Fibroblast of upper back skin (primary cell): ENCODE measurements at regions not wholly inside any gene's neighbourhood (a gene's known extent, or its start where the extent isn't known, plus 50 kb on each side); places are given as distances from the start of the nearest gene placed in this dataset.
"Not testable (repeated sequence)": the region's sequence is repeated elsewhere in the genome, so short reads cannot be mapped to it uniquely, and the experiment has no call there.

Source experiments
- DNase-seq: peaks from one replicate; pipeline ENCODE4 v3.0.0-alpha.2; 2013

DNA sequence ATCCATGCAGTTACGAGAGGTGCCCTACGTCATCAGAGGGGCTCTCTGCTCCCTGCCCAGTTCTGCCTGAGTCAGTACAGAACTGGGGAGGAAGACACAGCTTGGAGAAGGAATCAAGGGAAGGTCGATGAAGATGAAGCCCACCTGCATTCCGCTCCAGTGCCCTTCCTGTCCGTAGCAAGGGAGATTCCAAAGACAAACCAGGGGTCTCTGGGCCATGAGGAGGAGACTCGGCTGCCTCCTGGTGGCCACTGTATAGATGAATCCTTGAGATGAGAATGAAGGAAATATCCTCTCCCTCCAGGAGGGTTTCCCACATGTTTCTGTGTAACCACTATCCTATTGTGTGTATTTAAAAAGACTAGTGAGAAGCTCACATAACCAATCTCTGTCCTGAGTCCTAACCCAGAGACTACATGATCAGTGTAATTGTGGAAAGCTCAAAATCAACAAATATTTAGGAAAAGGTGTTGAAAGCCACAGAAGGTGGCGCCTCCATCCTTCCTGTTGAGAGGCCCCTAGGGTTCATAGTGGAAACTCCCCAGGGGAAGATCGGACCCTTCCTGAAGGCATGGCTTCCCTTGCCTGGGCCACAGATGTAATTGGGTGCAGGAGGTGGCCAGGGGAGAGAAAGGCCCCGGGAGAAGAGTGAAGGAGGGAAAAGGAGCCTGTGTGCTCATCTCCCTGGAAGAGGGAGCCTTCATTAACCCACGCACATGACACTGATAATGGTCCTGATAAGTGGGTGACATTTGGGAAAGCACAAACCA, 67.0 kb upstream of the LYZL2 start:
- not testable (repeated sequence) for DNase-seq

GRCh38 chr10:30695481-30696236, 66.1 kb upstream of the LYZL2 start:
- peak; percentile 35 for DNase-seq

- DNase-seq: no peak
Measured at GRCh38 chr10:30694518-30695228, 65.1 kb upstream of the LYZL2 start.

DNA sequence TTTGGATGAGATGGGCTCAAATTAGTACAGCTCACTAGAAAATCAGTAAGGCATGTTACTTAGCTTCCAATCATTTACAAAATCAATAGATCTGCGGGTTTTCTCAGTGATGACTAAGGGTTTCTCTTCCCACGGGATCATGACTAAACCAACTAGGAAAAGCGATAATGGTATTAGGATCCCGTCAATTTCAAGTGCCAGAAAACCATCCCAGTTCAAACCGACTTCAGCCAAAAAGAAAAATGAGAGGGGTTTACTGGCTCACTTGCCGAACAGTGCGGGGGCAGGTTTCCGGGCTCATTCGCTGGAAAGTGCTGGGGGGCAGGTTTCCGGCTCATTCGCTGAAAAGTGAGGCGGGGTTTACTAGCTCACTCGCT, 62.1 kb upstream of the LYZL2 start:
- DNase-seq: peak; percentile 99

GRCh38 chr10:30690948-30691638, 61.5 kb upstream of the LYZL2 start:
- DNase-seq: not testable (repeated sequence)

GRCh38 chr10:30688456-30688855, 58.9 kb upstream of the LYZL2 start:
- DNase-seq: no peak

- DNase-seq: peak; percentile 75
Measured at GRCh38 chr10:30687698-30688213, 58.2 kb upstream of the LYZL2 start.

DNA sequence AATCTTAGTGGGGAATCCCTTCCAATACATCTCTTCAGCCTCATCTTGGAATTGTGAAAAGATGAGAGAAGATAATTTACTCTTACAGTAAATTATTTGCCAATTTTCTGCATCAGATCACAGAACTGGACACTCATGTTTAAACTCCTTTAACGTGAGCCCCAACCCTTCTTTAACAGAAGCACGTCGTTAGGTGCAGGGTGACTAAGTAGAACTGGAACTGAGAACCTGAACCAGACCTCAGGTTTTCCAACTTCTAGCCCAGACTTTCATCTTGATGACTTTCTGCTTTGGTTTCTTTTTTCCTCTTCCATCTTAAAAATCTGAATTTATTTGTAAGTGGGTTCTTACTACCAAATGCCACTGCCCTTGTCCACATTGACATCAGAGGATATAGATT, 57.2 kb upstream of the LYZL2 start:
- no peak for DNase-seq

- no peak for DNase-seq
Measured at GRCh38 chr10:30683496-30683895, 53.9 kb upstream of the LYZL2 start.

DNA sequence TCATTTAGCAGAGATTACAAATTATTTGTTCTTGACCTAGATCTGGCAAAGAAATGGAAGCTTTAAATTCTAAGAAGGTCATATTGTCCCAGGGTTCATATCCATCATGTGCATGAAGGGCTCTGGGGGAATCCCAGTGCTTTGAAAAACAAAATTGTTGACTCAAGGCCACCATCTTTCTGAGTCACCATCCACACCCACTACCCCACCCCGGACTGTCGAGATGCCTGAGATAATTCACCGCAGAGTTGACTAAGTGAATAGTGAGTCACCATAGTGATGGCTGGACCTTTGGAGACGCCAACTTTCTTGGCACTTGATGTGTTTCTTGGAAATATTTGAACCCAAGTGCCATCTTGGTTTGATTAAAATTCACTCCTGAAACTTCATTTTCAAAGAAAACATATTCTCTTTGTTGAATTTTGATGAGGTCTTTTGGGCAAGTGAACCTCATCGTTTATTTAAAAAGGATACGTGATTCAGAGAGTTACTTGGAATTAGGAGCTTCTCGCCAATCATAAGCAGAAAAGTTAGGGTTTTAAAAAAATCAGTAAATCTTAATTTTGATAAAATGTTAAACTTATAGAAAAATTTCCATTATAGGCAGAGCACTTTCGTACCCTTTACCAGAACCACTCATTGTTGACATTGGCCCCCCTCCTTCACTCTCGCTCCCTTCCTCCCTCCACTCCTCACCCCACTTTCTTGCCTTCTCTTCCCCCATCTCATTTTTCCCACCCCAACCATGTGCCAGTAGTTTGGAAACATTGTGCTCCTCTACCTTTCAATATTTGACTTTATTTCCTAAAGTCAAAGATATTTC, 53.0 kb upstream of the LYZL2 start:
- peak; percentile 95 for DNase-seq

GRCh38 chr10:30680908-30681307, 51.4 kb upstream of the LYZL2 start:
- no peak for DNase-seq
